H1 (cell line): ENCODE measurements at regions not wholly inside any gene's neighbourhood (a gene's known extent, or its start where the extent isn't known, plus 50 kb on each side); places are given as distances from the start of the nearest gene placed in this dataset.

Experiments
- CTCF ChIA-PET: fragments of 300-600 bp; sonication (Branson Sonifier 250); formaldehyde crosslinking; loops from one replicate; lab custom pipeline; 2021; ENCODE audit not compliant: partially characterized antibody; lab: Charles Lee
- POLR2A ChIA-PET: fragments of 300-600 bp; sonication (Branson Sonifier 250); formaldehyde crosslinking; loops from one replicate; lab custom pipeline; 2021; ENCODE audit warnings: inconsistent platforms; ENCODE audit not compliant: partially characterized antibody; lab: Charles Lee
- DNase-seq, 2 experiments: peaks; one replicate each; pipeline versions ENCODE4 v3.0.0 to v3.0.0-alpha.2; 2010 to 2022; ENCODE audit warnings: low spot score in 2 of 2, low read depth in 1 of 2, mixed read lengths in 1 of 2
- FAIRE-seq: peaks from 2 replicates; lab custom pipeline; 2011; peaks lifted over from hg19 to GRCh38; lab: Jason Lieb, UNC
- H2AFZ ChIP-seq: 2 replicates; pipeline ENCODE4 v1.8.1; 2012; ENCODE audit warnings: low read length, inconsistent platforms
- H2AK5ac ChIP-seq: 2 replicates; pipeline ENCODE4 v1.6.1; 2013; ENCODE audit warnings: low read depth, low read length
- H2BK120ac ChIP-seq: replicated peaks from 2 replicates; pipeline ENCODE3; 2013; ENCODE audit warnings: low read depth, low read length, inconsistent platforms
- H2BK12ac ChIP-seq: 2 replicates; pipeline ENCODE4 v1.6.1; 2013; ENCODE audit warnings: low read depth, low read length
- H2BK15ac ChIP-seq: 2 replicates; pipeline ENCODE4 v1.6.1; 2013; ENCODE audit warnings: low read length
- H2BK20ac ChIP-seq: 2 replicates; pipeline ENCODE4 v1.6.1; 2013; ENCODE audit warnings: low read length
- H2BK5ac ChIP-seq: 2 replicates; pipeline ENCODE4 v1.6.1; 2013; ENCODE audit warnings: low read depth, low read length
- H3K14ac ChIP-seq: 2 replicates; pipeline ENCODE4 v1.6.1; 2013; ENCODE audit warnings: inconsistent platforms; ENCODE audit not compliant: insufficient read length
- H3K18ac ChIP-seq: 2 replicates; pipeline ENCODE4 v1.6.1; 2013; ENCODE audit warnings: low read length; ENCODE audit errors: extremely low read depth
- H3K23ac ChIP-seq: 2 replicates; pipeline ENCODE4 v1.6.1; 2013; ENCODE audit warnings: inconsistent platforms; ENCODE audit not compliant: insufficient read length
- H3K23me2 ChIP-seq: 2 replicates; pipeline ENCODE4 v1.6.1; 2013; ENCODE audit warnings: low read depth, low read length
- H3K27ac ChIP-seq: 2 replicates; pipeline ENCODE4 v1.6.1; 2011; ENCODE audit warnings: low read depth, low read length, inconsistent platforms
- H3K27me3 ChIP-seq, 4 experiments: replicated peaks in 1 of 4; 1 replicate in 1 of 4; 2 replicates in 3 of 4; pipeline versions ENCODE4 v1.6.1 to v1.8.1; 2011 to 2013; ENCODE audit warnings: low read length in 3 of 4, mild to moderate bottlenecking in 3 of 4, inconsistent platforms in 2 of 4, mixed read lengths in 2 of 4, moderate library complexity in 1 of 4; ENCODE audit not compliant: control insufficient read depth in 3 of 4, insufficient read depth in 3 of 4; ENCODE audit errors: extremely low read depth in 1 of 4
- H3K36me3 ChIP-seq, 4 experiments: 2 replicates each; pipeline versions ENCODE4 v1.6.1 to v1.8.1; 2011 to 2013; ENCODE audit warnings: mild to moderate bottlenecking in 4 of 4, low read length in 3 of 4, moderate library complexity in 2 of 4, control low read depth in 1 of 4, inconsistent platforms in 1 of 4; ENCODE audit not compliant: insufficient read depth in 4 of 4, control insufficient read depth in 2 of 4
- H3K4ac ChIP-seq: replicated peaks from 2 replicates; pipeline ENCODE3; 2013; ENCODE audit warnings: low read length, low read depth, mixed read lengths, inconsistent platforms; ENCODE audit not compliant: insufficient read length
- H3K4me1 ChIP-seq, 4 experiments: replicated peaks in 1 of 4; 1 replicate in 1 of 4; 2 replicates in 3 of 4; pipeline versions ENCODE4 v1.6.1 to v1.8.1; 2011 to 2013; ENCODE audit warnings: low read length in 3 of 4, inconsistent platforms in 2 of 4, mixed read lengths in 1 of 4; ENCODE audit not compliant: insufficient read depth in 4 of 4, control insufficient read depth in 3 of 4
- H3K4me2 ChIP-seq, 2 experiments: 2 replicates each; pipeline versions ENCODE4 v1.6.1 to v1.8.1; 2011 to 2013; ENCODE audit warnings: low read depth in 2 of 2, low read length in 2 of 2, control low read depth in 1 of 2, inconsistent platforms in 1 of 2, mild to moderate bottlenecking in 1 of 2; ENCODE audit not compliant: insufficient read depth in 1 of 2
- H3K4me3 ChIP-seq, 4 experiments: fragments of 200-600, 300-600 bp in 1 of 4; sonication (generic), shearing (Covaris generic), sonication (Bioruptor Twin) in 1 of 4; 2 replicates each; pipeline versions ENCODE4 v1.5.1 to v1.8.1; 2011 to 2016; ENCODE audit warnings: low read length in 4 of 4, low read depth in 3 of 4, control low read depth in 2 of 4, inconsistent platforms in 2 of 4, mild to moderate bottlenecking in 2 of 4, mixed read lengths in 1 of 4, moderate library complexity in 1 of 4; ENCODE audit not compliant: insufficient read depth in 2 of 4; ENCODE audit errors: extremely low read depth in 1 of 4
- H3K56ac ChIP-seq: replicated peaks from 2 replicates; pipeline ENCODE3; 2013; ENCODE audit warnings: low read depth, mild to moderate bottlenecking, mixed read lengths, low read length, inconsistent platforms; ENCODE audit not compliant: insufficient read length
- H3K79me1 ChIP-seq: 2 replicates; pipeline ENCODE4 v1.6.1; 2013; ENCODE audit warnings: low read depth, low read length, control low read depth
- H3K79me2 ChIP-seq, 2 experiments: 2 replicates each; pipeline versions ENCODE4 v1.6.1 to v1.8.1; 2012 to 2013; ENCODE audit warnings: low read length in 2 of 2, mild to moderate bottlenecking in 2 of 2, inconsistent platforms in 1 of 2; ENCODE audit not compliant: insufficient read depth in 2 of 2, control insufficient read depth in 1 of 2
- H3K9ac ChIP-seq, 4 experiments: replicated peaks in 1 of 4; 1 replicate in 1 of 4; 2 replicates in 3 of 4; pipeline versions ENCODE4 v1.6.1 to v1.8.1; 2011 to 2013; ENCODE audit warnings: low read depth in 3 of 4, low read length in 3 of 4, control low read depth in 2 of 4, mild to moderate bottlenecking in 2 of 4, moderate library complexity in 2 of 4, inconsistent platforms in 1 of 4; ENCODE audit errors: extremely low read depth in 1 of 4
- H3K9me3 ChIP-seq, 2 experiments: 2 replicates each; pipeline versions ENCODE4 v1.6.1 to v1.8.1; 2012 to 2013; ENCODE audit warnings: mild to moderate bottlenecking in 2 of 2, moderate library complexity in 2 of 2, control low read depth in 1 of 2, inconsistent platforms in 1 of 2, low read depth in 1 of 2, low read length in 1 of 2, mixed read lengths in 1 of 2; ENCODE audit not compliant: insufficient read depth in 2 of 2
- H4K20me1 ChIP-seq, 2 experiments: replicated peaks in 1 of 2; 2 replicates each; pipeline versions ENCODE3 to v1.8.1; 2011 to 2013; ENCODE audit warnings: inconsistent platforms in 2 of 2, low read length in 2 of 2, mild to moderate bottlenecking in 1 of 2; ENCODE audit not compliant: insufficient read depth in 2 of 2, control insufficient read depth in 1 of 2
- H4K5ac ChIP-seq: 2 replicates; pipeline ENCODE4 v1.6.1; 2013; ENCODE audit warnings: low read length, low read depth, mixed read lengths, inconsistent platforms; ENCODE audit not compliant: insufficient read length
- H4K8ac ChIP-seq: 2 replicates; pipeline ENCODE4 v1.8.0; 2013; ENCODE audit warnings: mild to moderate bottlenecking, moderate library complexity, low read length, inconsistent platforms; ENCODE audit not compliant: insufficient read depth; ENCODE audit errors: extremely low read depth
- H4K91ac ChIP-seq: replicated peaks from 2 replicates; pipeline ENCODE3; 2013; ENCODE audit warnings: low read length, mixed read lengths, inconsistent platforms; ENCODE audit not compliant: insufficient read length
- ATF3 ChIP-seq: IDR thresholded peaks from 2 replicates; pipeline ENCODE4 v1.6.1; 2011; ENCODE audit warnings: low read depth, mild to moderate bottlenecking, low read length; ENCODE audit not compliant: insufficient read depth
- KDM5A ChIP-seq: fragments of 200-600 bp; IDR thresholded peaks from 2 replicates; pipeline ENCODE4 v1.7.1; 2012; ENCODE audit warnings: mild to moderate bottlenecking, low read length, inconsistent platforms, mixed read lengths
- TCF12 ChIP-seq: IDR thresholded peaks from 2 replicates; pipeline ENCODE4 v1.6.1; 2011; ENCODE audit warnings: low read depth, mild to moderate bottlenecking, low read length
- WGBS, 2 experiments: shearing (Covaris generic) in 1 of 2; methylation state at CpG; one replicate each; pipeline versions ENCODE4 v1.1.6 to v1.1.7; 2013 to 2015; ENCODE audit warnings: low lambda C conversion rate in 2 of 2, mixed read lengths in 2 of 2, inconsistent platforms in 1 of 2, low coverage in 1 of 2, missing lambda C conversion rate in 1 of 2; ENCODE audit not compliant: insufficient replicate concordance in 2 of 2, insufficient coverage in 1 of 2, insufficient read length in 1 of 2; ENCODE audit errors: extremely low coverage in 1 of 2, missing lambda C conversion rate in 1 of 2; 5-methylcytosine and 5-hydroxymethylcytosine counted together

- Histone ChIP-seq H3K27me3 (no peaks in the 10 kb centered on the region), H3K56ac (no peak overlapping the region), H2BK20ac (no peak overlapping the region), H3K4ac (no peak overlapping the region), H2BK15ac (no peak overlapping the region), H3K9me3 (no peaks in the 10 kb centered on the region), H3K27ac (no peak overlapping the region), H3K9ac (no peak overlapping the region), H2BK12ac (no peak overlapping the region), H2AFZ (0 out of 2 replicates have a peak overlapping the region, but pooled peaks have one; percentile 66), H3K79me2 (no peaks in the 10 kb centered on the region), H2BK120ac (no peak overlapping the region), H3K23me2 (no peaks in the 10 kb centered on the region), H3K18ac (no peak overlapping the region), H4K5ac (no peak overlapping the region), H4K8ac (no peak overlapping the region), H4K91ac (no peak overlapping the region)
- FAIRE-seq: no peak
- POLR2A ChIA-PET: no interaction called here
- CTCF ChIA-PET: interaction anchor here (1.1 to 1.2 kb wide), 2 partner anchors 15 to 19 kb away, joined by 3 read pairs; no protein-coding TSS in a partner anchor
- 85% methylated on average over 4 of the region's 4 CpGs; no CpG with 5 or more reads in 1 of the 2 experiments for WGBS, 2 experiments
- TF ChIP-seq TCF12 (no peak), KDM5A (no peak), ATF3 (no peak)
- TF ChIP-seq, all 59 proteins: peak for 0
- Histone ChIP-seq H3K4me1 (no peaks in the 10 kb centered on the region), H3K14ac (no peak overlapping the region), H3K4me2 (no peak overlapping the region), H3K4me3 (no peak overlapping the region), H3K23ac (no peak overlapping the region), H4K20me1 (no peaks in the 10 kb centered on the region), H2AK5ac (no peak overlapping the region), H3K79me1 (no peaks in the 10 kb centered on the region), H2BK5ac (no peak overlapping the region), H3K36me3 (no peaks in the 10 kb centered on the region)
- DNase-seq: no peak
Observed at GRCh38 chr13:33665626-33666175, 152.2 kb upstream of the RFC3 start.
